ENCODE measurements at regions not wholly inside any gene's neighbourhood (a gene's known extent, or its start where the extent isn't known, plus 50 kb on each side); places are given as distances from the start of the nearest gene placed in this dataset.
A peak's percentile ranks its signal among the peaks of the same experiment; 100 is the strongest.
"Not testable (repeated sequence)": the region's sequence is repeated elsewhere in the genome, so short reads cannot be mapped to it uniquely, and the experiment has no call there.

DNA sequence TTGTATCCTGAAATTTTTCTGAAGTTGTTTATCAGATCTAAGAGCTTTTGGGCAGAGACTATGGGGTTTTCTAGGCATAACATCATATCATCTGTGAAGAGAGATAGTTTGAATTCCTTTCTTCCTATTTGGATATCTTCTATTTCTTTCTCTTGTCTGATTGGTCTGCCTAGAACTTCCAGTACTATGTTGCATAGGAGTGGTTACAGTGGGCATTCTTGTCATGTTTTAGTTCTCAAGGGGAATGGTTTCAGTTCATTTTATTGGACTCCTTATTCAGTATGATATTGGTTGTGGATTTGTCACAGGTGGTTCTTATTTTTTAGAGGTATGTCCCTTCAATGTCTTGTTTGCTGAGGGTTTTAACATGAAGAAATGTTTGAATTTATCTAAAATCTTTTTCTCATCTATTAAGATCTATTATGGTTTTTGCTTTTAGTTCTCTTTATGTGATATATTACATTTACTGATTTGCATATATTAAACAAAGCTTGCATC is 286.6 kb upstream of the C1QTNF3 start:
- not testable (repeated sequence) for FAIRE-seq

DNA sequence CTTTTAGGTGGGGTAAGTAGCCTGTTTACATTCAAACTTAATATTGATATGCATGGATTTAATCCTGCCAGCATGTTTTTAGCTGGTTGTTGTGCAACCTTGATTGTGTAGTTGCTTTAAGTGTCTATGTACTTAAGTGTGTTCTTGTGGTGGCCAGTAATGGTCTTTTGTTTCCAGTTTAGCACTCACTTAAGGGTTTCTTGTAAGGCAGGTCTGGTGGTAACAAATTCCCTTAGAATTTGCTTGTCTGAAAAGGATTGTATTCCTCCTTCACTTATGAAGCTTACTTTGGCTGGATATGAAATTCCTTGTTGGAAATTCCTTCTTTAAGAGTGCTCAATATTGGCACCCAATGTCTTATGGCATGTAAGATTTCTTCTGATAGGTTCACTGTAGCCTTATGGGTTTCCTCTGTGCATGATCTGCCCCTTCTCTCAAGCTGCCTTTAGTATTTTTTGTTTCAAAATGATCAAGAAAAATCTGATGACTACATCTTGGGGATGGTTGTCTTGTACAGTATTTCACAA is 289.0 kb upstream of the C1QTNF3 start:
- FAIRE-seq: not testable (repeated sequence)

GRCh38 chr5:34339408-34340001 is 296.5 kb upstream of the C1QTNF3 start:
- not testable (repeated sequence) for FAIRE-seq

DNA sequence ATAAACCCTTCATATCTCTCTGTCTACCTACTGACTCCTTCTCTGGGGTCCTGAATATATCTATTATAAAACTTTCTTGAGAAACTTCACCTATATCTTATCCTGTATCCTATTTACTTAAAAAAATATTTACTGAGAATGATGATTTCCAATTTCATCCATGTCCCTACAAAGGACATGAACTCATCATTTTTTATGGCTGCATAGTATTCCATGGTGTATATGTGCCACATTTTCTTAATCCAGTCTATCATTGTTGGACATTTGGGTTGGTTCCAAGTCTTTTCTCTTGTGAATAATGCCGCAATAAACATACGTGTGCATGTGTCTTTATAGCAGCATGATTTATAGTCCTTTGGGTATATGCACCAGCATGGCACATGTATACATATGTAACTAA is 301.7 kb upstream of the RAI14 start:
- not testable (repeated sequence) for FAIRE-seq

GRCh38 chr5:34371417-34371816 is 284.7 kb upstream of the RAI14 start:
- FAIRE-seq: not testable (repeated sequence)

GRCh38 chr5:34371817-34372216 is 284.3 kb upstream of the RAI14 start:
- not testable (repeated sequence) for FAIRE-seq

GRCh38 chr5:34372739-34373138 is 283.4 kb upstream of the RAI14 start:
- not testable (repeated sequence) for FAIRE-seq

- FAIRE-seq: not testable (repeated sequence)
Observed at GRCh38 chr5:34377651-34378050, 278.5 kb upstream of the RAI14 start.

DNA sequence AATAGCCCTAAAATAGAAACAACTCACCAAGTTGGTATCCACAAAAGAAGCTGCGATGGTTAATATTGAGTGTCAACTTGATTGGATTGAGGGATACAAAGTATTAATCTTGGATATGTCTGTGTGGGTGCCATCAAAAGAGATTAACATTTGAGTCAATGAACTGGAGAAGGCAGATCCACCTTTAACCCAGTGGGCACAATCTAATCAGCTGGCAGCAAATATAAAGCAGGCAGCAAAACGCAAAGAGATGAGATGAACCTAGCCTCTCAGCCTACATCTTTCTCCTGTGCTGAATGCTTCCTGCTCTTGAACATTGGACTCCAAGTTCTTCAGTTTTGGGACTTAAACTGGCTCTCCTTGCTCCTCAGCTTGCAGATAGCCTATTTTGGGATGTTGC is 277.6 kb upstream of the RAI14 start:
- FAIRE-seq: not testable (repeated sequence)

GRCh38 chr5:34388754-34389153 is 267.4 kb upstream of the RAI14 start:
- not testable (repeated sequence) for FAIRE-seq

GRCh38 chr5:34409373-34409772 is 246.8 kb upstream of the RAI14 start:
- no peak for FAIRE-seq

DNA sequence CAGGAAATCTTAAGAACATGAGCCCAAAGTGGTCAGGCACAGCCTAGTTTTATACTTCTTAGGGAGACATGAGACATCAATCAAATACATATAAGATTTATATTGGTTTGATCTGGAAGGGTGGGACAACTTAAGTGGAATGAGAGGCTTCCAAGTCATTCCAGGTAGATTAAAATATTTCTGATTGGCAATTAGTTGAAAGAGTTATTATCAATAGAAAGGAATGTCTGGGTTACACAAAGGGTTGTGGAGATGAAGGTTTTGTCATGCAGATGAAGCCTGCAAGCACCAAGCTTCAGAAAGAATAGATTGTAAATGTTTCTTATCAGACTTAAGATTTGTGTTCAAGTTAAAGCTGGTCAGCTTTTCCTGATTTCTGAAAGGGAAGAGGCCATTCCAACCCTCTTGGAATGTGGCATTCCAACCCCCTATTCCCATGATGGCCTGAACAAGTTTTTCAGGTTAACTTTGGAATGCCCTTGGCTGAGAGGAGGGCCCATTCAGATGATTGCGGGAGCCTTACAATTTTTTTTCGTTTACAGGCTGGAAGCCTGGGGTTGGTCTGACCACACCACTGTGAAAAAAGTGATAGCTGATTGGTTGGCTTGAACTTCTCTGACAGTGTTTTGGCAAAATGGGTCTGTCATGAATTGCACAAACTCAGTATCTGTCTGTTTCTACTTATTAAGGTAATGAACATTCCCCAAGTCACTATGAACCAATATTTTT is 245.6 kb upstream of the RAI14 start:
- no peak for FAIRE-seq

DNA sequence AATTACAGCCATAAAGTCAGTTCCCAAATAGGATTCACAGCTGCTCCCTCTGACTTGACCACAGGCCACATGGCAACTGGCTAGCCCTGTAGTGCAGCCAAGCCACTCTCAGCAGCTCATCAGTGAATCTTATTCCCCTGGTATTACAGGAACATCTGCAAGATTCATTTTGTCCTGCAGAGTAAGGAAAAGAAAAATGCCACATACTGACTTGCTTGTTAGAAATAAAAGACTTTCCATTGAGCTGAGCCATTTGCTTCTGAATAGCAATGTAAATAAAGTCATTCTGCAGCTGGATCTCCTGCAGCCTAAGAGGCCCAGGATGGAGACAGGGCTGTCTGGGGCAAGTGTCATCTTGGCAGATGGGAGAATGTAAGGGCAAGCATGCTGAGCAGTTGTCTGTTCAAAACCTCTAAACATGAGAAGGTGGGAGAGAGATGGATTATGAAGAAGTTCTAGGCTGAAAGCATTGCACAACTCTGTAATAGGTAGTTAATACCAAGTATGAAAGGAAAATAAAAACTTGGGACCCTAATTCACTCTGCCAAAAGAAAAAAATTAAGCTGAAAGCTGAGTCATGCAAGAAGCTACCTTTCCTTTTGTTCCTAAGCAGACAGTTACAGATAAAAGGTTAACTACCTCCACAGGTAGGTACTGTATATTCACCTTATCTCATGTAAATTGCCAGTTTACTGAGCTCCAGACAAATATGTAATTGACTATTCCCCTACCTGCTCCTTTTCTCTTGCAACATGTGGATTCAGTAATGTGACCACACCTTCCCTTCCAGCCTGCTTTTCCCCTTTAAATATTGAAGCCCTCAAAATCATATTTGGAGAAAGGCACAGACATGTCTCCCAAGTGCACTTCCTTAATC is 244.4 kb upstream of the RAI14 start:
- FAIRE-seq: no peak

GRCh38 chr5:34412736-34413135 is 243.4 kb upstream of the RAI14 start:
- FAIRE-seq: no peak

GRCh38 chr5:34415559-34416198 is 240.4 kb upstream of the RAI14 start:
- FAIRE-seq: no peak

DNA sequence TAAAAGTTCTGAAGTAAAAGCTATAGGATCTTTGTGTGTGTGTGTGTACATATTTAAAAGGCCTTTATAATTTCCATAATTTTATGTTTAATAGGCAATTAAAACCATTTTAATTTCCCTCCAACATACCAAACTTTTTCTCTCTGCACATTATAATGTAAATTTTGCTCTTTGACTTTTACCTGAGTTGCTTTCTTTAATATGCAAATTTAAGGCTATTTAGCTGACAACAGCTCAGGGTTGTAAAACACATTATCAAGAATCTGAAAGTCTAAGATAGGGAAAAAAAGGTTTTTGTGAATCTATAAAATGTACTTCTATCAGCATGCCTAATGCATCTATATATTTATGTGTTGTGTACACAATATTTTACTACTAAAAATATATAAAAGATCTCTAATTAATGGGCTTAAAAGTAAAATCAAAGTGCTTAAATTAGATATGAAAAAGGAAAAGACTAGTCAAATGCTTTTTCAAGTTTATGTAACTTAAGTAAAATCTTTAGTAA is 239.6 kb upstream of the RAI14 start:
- FAIRE-seq: peak; percentile 31

DNA sequence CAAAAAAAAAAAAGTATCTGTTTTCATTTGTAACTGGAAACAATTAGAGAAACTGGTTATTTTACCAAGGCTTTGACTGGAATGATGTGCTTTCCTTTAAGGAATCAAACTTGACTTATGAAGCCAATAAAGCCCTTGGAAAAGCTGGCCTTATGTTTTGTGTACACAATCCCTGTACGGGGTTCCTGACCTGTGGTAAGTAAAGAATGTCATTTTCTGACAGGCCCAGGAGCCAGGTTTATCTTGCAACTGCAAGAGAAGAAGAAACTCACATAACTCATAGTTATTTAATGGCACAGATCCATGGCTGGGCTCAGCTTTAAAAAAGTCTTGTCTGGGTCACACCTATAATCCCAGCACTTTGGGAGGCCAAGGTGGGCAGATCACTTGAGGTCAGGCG is 235.9 kb upstream of the RAI14 start:
- FAIRE-seq: not testable (repeated sequence)

- no peak for FAIRE-seq
Observed at GRCh38 chr5:34436761-34437501, 219.2 kb upstream of the RAI14 start.

DNA sequence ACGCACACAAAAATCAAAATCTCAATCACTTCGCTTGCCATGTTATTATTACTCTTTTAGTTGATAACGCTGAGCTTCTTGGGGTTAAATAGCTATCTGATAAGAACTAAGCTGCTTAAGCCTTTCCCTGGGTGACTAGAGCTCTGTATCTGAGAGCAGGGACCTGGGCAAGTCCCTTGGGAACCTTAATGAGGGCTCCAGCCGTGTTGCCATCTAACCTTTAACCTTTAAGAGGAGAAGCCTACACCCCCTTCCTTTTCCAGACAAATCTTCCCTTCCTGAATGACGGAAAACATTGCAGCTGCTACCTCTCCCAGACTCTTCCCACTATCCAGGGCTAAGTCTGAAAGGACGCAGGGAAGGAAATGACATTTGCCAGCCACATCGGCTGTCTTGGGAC is 216.5 kb upstream of the RAI14 start:
- FAIRE-seq: no peak

DNA sequence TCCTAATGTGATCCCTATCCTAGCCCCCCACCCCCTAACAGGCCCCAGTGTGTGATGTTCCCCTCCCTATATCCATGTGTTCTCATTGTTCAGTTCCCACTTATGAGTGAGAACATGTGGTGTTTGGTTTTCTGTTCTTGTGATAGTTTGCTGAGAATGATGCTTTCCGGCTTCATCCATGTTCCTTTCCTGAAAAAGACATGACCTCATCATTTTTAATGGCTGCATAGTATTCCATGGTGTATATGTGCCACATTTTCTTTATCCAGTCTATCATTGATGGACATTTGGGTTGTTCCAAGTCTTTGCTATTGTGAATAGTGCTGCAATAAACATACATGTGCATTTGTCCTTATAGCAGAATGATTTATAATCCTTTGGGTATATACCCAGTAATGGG is 214.4 kb upstream of the RAI14 start:
- FAIRE-seq: not testable (repeated sequence)

GRCh38 chr5:34447424-34447823 is 208.7 kb upstream of the RAI14 start:
- FAIRE-seq: no peak

DNA sequence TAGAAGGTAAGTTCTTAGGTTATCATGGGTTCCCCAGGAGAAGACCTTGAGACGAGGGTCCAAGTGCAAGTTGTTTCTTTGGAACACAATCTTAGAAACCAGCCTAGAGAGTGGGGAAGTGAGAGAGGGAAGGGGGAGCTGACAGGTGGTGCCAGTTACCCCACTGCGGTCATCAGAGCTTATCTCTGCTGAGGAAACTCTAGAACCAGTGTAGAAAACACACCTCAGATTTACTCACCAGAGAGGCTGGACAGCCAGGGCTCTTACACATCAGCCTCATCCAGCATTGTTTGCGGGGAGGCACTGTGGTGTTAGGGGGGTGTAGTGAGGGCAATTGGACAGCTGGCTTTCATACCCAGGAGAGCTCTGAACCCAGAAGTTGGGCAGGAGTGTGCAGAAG is 206.5 kb upstream of the RAI14 start:
- no peak for FAIRE-seq
